ENCODE measurements at regions not wholly inside any gene's neighbourhood (a gene's known extent, or its start where the extent isn't known, plus 50 kb on each side); places are given as distances from the start of the nearest gene placed in this dataset.
"Not testable (repeated sequence)": the region's sequence is repeated elsewhere in the genome, so short reads cannot be mapped to it uniquely, and the experiment has no call there.

DNA sequence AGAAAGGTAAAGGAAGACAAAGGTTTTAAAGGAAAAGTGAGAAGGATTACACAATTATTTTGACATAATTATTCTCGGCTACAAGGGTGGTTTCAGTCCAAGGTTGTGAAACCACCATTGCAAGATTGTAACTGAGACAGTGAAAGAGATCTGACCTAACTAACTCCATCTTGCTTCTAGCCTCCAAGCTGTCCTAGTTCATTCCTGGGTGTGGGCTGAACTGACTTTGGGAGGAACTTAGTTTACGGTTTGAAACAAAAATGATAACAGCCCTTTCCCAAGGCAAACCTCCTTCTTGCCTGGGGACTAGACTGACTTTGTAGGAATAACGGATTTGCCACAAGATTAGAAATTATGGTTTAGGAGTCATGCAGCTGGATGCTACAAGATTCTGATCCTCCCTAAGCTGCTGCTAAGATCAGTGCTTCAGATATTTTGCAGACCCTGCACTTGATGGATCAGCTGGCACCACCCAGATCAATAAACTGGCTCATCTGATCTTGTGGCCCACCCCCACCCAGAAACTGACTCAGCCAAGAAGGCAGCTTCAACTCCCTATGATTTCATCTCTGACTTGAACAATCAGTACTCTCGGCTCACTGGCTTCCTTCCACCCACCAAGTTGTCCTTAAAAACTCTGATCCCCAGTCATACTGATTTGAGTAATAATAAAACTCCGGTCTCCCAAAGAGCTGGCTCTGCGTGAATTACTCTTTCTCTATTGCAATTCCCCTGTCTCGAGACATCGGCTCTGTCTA lies 57.7 kb upstream of the AADACL2 start:
- no peak for DNase-seq (ENCODE audit: low read depth, low spot score)

GRCh38 chr3:151673974-151674373 lies 59.8 kb upstream of the AADACL2 start:
- DNase-seq (ENCODE audit: low read depth, low spot score): no peak

DNA sequence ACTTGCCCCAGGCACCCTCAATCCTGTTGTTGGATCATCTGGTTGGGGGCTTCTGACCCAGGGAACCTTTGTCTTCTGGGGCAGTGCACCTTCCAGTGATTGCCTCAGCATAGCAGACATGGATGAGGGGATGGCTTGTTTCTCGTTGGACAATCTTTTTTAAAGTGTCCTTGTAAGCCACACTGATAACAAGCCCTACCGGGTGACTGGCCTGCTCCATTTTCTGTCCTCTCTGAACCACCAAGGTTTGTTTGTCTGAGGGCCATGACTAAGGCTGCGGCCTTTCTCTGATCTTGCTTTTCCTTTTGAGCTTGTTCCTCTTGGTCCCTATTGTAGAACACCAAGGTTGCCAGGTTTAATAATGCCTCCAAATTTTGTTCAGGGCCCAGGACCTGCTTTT lies 66.0 kb upstream of the AADACL2 start:
- not testable (repeated sequence) for DNase-seq (ENCODE audit: low read depth, low spot score)

DNA sequence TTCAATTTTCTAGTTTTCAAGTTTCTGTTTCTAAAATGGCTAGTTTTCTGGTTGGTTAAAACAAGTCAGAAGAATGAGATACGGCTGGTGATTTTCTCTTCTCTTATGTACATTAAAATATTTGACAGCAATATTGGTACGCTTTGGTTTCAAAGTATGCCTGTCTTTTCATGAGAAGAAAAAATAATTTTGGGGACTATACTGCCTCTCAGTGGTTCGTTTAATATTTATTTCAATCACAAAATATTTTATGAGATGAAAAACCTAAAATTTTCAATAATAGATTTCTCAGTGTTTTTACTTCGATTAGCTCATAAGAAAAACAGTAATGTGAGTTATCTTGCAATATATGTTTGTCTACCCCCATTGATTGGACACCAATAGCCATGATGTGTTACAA lies 72.8 kb upstream of the AADACL2 start:
- peak; percentile 27 for DNase-seq (ENCODE audit: low read depth, low spot score)

- DNase-seq (ENCODE audit: low read depth, low spot score): no peak
Measured at GRCh38 chr3:151644986-151645385, 88.7 kb upstream of the AADACL2 start.

GRCh38 chr3:151644020-151644620 lies 89.6 kb upstream of the AADACL2 start:
- no peak for DNase-seq (ENCODE audit: low read depth, low spot score)

GRCh38 chr3:151639418-151639740 lies 94.3 kb upstream of the AADACL2 start:
- no peak for DNase-seq (ENCODE audit: low read depth, low spot score)

DNA sequence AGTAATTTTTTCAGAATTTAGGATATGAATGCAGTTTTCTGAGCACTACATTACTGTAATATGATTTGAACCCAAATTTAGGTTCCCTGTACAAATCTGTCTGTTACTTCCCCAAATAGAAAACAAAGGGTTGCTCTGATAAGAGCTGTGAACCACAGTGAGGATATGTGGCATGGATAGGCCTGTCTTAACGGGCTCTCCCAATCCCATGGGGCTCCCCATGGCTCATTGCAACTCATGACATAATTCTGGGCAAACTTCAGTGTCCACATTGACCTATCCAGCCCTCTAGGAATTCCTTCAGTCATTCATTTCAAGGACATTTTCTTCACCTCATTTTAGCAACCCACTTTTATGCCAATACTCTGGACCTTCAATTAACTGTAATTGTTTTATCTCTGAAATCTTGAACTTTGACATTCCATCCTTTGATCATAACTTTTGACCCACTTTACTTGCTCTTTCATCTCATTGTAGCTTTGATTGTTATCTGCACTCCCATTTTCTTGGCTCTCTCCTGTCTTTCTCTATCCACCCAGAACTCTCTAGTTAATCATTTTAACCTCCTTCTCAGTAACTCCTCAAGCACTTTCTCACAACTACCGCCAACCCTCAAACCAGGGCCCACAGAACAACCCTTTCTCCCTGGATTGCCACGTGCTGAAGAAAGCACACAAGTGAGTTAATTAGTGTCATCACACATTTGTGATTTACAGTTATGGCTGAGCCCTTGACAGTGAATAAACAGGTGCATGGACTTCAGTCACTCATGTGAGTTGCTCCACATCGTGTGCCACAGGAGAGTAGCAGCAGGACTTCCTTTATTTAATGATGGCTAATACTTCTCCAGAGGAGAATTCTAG lies 94.9 kb upstream of the AADACL2 start:
- DNase-seq (ENCODE audit: low read depth, low spot score): no peak

- no peak for DNase-seq (ENCODE audit: low read depth, low spot score)
Measured at GRCh38 chr3:151635905-151636304, 97.8 kb upstream of the AADACL2 start.

DNA sequence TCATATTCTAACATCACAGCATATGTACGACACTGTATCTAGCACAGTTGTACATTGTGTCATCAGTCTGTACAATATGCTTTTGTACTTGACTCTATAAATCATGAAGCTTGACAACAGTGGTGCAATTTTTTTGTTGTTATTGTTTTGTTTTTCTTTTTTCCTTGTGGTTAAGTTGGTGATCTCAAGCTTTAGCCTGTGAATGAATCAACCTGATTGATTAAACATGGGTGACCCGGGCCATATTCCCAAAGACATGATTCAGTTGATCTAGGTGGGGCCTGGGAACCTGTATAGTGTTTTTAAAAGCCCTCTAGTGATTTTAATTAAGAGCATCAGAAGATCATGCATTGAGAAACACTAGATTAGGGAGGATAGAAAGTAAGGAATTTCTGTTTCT lies 101.8 kb upstream of the AADACL2 start:
- DNase-seq (ENCODE audit: low read depth, low spot score): no peak

- peak; percentile 19 for DNase-seq (ENCODE audit: low read depth, low spot score)
Measured at GRCh38 chr3:151630938-151631441, 102.7 kb upstream of the AADACL2 start.

GRCh38 chr3:151630035-151630434 lies 103.7 kb upstream of the AADACL2 start:
- DNase-seq (ENCODE audit: low read depth, low spot score): no peak

DNA sequence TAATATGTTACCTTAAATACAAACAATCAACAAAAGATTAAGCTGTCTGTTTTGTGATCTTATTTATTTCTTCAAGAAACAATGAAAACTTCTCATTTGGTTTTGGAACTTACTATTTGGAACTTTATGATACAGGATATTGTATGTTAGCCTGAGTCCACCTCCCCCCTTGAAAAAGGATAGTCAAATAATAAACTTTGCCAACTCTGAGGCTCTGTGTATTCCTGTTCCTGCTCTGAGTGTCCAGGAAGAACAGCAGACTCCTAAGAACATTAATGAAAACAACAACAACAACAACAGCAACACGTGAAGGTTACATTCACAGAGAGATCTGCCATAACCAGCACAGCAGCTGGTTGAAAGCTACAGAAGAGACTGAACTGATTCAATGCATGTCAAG lies 108.1 kb upstream of the AADACL2 start:
- DNase-seq (ENCODE audit: low read depth, low spot score): no peak

- DNase-seq (ENCODE audit: low read depth, low spot score): no peak
Measured at GRCh38 chr3:151625086-151625485, 108.6 kb upstream of the AADACL2 start.

- no peak for DNase-seq (ENCODE audit: low read depth, low spot score)
Measured at GRCh38 chr3:151620071-151620470, 113.7 kb upstream of the AADACL2 start.

- no peak for DNase-seq (ENCODE audit: low read depth, low spot score)
Measured at GRCh38 chr3:151615464-151615863, 118.3 kb upstream of the AADACL2 start.

DNA sequence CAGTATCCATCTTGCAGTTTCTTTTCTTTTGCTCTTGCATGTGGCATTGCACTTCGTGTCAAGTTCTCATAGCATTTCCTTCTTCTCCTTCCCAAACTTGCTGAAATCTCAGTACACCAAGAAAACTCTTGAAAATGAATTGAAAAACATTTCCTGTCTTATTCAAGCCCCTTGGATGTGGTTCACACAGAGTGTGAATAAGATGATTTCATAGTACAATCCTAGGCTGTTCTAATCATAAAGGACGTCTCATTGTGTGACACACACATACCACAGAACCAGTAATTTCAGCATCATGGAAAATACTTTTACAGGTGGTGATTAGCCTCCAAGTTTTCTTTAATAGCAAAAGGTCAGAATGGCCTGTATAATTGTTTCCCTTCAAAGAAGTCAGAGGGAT lies 121.6 kb upstream of the AADACL2 start:
- no peak for DNase-seq (ENCODE audit: low read depth, low spot score)

GRCh38 chr3:151611419-151611818 lies 122.3 kb upstream of the AADACL2 start:
- DNase-seq (ENCODE audit: low read depth, low spot score): no peak

- DNase-seq (ENCODE audit: low read depth, low spot score): no peak
Measured at GRCh38 chr3:151609491-151609890, 124.2 kb upstream of the AADACL2 start.

- DNase-seq (ENCODE audit: low read depth, low spot score): no peak
Measured at GRCh38 chr3:151604891-151605290, 128.8 kb upstream of the AADACL2 start.

- no peak for DNase-seq (ENCODE audit: low read depth, low spot score)
Measured at GRCh38 chr3:151600783-151601182, 132.9 kb upstream of the AADACL2 start.

- DNase-seq (ENCODE audit: low read depth, low spot score): no peak
Measured at GRCh38 chr3:151599103-151599672, 134.5 kb upstream of the AADACL2 start.

Measured in astrocyte of the hippocampus (primary cell).